PFSK-1 (cell line): ENCODE measurements at regions not wholly inside any gene's neighbourhood (a gene's known extent, or its start where the extent isn't known, plus 50 kb on each side); places are given as distances from the start of the nearest gene placed in this dataset.

ENCODE experiments used
- FOXP2 ChIP-seq: optimal IDR thresholded peaks from 2 replicates; pipeline ENCODE3; 2011; ENCODE audit warnings: borderline replicate concordance, control low read depth, inconsistent platforms; ENCODE audit not compliant: insufficient read depth; ENCODE audit errors: extremely low read length, extremely low read depth
- POLR2AphosphoS5 ChIP-seq: IDR thresholded peaks from 2 replicates; pipeline ENCODE4 v1.6.1; 2012; ENCODE audit warnings: low read depth, mild to moderate bottlenecking, control low read depth, low read length, moderate library complexity
- REST ChIP-seq, 2 experiments: IDR thresholded peaks; 2 replicates each; pipeline versions ENCODE4 v1.6.1 to v1.8.0; 2011 to 2012; ENCODE audit warnings: low read depth in 2 of 2, low read length in 2 of 2, control low read depth in 1 of 2, inconsistent platforms in 1 of 2, mild to moderate bottlenecking in 1 of 2, moderate library complexity in 1 of 2; ENCODE audit not compliant: insufficient read depth in 1 of 2
- SIN3A ChIP-seq: IDR thresholded peaks from 2 replicates; pipeline ENCODE4 v1.6.1; 2012; ENCODE audit warnings: mild to moderate bottlenecking, low read length, moderate library complexity, borderline replicate concordance; ENCODE audit not compliant: insufficient read depth
- TAF1 ChIP-seq: IDR thresholded peaks from 2 replicates; pipeline ENCODE4 v1.6.1; 2012; ENCODE audit warnings: low read length, control low read depth, borderline replicate concordance; ENCODE audit not compliant: insufficient read depth

DNA sequence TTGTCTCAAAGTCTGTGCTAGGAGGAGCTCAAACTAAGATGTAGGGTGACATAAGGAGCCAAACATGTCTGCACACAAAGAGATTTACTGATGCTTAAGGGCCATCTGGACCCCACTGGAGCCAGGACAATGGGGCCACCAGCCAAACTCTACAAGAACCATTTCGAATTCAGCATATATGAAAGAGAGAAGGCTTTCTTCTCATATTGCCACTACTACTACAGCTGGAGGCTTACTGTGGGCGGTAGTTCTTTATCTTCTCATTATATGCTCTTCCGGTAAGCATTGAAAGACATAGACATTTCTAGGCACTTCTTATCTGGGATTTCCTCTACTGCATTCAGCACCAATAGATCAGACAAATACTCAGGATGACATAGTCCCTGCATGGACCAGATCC lies 404.4 kb upstream of the PROK2 start:
- TF ChIP-seq FOXP2 (no peak), POLR2AphosphoS5 (no peak), SIN3A (no peak), TAF1 (no peak), REST (IDR thresholded peaks at IDR 0.05; ENCODE audit: insufficient read depth in 1 of 2, low read depth in 2 of 2, low read length in 2 of 2) (no peak)

DNA sequence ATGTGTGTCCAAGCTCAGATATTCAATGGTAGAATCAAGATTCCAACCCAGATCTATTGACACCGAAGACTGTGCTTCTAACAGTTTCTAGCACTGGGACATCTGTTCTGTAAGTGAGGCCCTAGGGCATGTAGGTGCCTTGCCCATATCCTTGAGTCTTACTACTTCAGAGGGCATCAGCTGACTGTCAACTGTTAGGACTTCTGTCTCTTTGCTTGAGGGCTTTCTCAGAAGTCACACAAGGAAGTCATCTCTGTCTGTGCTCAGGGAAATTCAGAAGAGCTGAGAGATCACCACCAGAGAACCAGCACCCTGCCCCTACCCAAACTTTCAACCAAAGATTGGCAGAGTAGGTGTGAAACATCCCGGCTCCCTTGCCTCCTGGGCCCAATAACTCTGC lies 403.6 kb upstream of the PROK2 start:
- TF ChIP-seq TAF1 (no peak), FOXP2 (no peak)

- TF ChIP-seq REST (IDR thresholded peaks at IDR 0.05; ENCODE audit: insufficient read depth in 1 of 2, low read depth in 2 of 2, low read length in 2 of 2): no peak
- TF ChIP-seq SIN3A: no peak
- TF ChIP-seq POLR2AphosphoS5: no peak
- no peak for TF ChIP-seq TAF1
- no peak for TF ChIP-seq FOXP2
Observed at GRCh38 chr3:72187131-72187530, 402.2 kb upstream of the PROK2 start.

DNA sequence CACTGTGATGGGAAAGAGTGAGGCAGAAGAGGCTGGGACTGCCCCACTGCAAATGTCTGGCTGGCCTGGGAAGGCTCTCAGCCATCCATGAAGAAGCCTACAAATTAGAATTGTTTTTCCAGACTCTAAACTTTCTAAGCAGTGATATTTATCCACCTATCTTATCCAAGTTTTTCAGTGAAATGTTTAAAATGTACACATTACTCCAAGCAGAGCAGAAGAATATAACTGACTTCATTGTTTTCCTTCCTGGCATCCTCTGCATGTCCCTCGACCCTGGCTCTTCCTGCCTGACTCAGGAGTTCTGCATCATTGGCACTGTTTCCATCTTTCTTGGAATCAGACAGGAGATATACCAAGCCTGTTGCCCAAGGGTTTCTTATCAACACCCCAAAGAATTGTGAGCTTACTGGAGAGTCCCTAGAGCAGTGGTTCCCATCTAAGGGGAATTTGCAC lies 401.5 kb upstream of the PROK2 start:
- no peak for TF ChIP-seq POLR2AphosphoS5
- TF ChIP-seq REST (IDR thresholded peaks at IDR 0.05; ENCODE audit: insufficient read depth in 1 of 2, low read depth in 2 of 2, low read length in 2 of 2): no peak
- no peak for TF ChIP-seq SIN3A
- TF ChIP-seq TAF1: no peak
- TF ChIP-seq FOXP2: no peak

DNA sequence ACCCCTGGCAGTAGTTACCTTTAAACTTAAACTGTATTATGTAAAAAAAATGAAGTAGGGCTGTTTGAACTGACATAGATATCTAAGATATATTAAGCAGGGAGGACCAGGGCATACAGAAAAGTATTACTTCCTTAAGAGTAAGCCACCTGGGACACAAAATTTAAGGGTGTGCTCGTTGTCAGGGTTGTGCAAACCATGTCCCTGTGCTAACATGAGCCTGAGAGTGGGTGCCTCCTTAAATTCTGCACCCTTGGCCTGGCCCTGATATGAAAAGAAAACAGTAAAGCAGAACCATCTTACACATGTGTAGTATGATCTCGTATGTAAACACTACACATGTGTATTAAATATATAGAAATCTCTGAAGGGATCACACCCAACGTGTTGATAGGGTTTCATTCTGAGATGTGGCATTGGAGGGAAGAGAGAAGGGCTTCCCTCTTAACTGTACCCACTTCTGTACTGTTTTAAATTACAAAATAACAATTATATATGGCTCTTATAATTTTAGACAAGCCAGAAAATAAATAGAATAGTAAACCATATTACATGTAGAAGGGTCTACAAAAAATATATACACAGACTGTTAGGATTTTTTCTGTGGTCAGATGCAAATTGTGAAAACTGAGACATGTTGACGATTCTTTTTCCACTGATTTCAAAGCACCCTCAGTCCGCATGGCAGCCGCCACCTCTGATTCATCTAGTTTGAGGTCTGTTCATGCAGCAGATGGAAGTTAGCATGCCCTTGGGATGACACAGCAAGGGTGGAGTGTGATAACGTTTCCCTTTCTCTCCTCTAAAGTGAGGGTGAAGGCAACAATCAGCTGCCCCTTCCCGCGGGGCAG lies 400.8 kb upstream of the PROK2 start:
- TF ChIP-seq FOXP2 (no peak), POLR2AphosphoS5 (no peak), REST (IDR thresholded peaks at IDR 0.05; ENCODE audit: insufficient read depth in 1 of 2, low read depth in 2 of 2, low read length in 2 of 2) (no peak), TAF1 (no peak), SIN3A (no peak)
